D721Med (cell line): ENCODE measurements at regions not wholly inside any gene's neighbourhood (a gene's known extent, or its start where the extent isn't known, plus 50 kb on each side); places are given as distances from the start of the nearest gene placed in this dataset.
A peak's percentile ranks its signal among the peaks of the same experiment; 100 is the strongest.

Experiments used
- DNase-seq: peaks from one replicate; pipeline ENCODE4 v3.0.0; 2011; ENCODE audit warnings: low spot score; ENCODE audit not compliant: insufficient read length
- FAIRE-seq: peaks from 2 replicates; lab custom pipeline; 2011; peaks lifted over from hg19 to GRCh38; lab: Jason Lieb, UNC
- TF ChIP-seq, protein P1 (sequence below): IDR thresholded peaks from 2 replicates; pipeline ENCODE4 v1.5.1; 2012; ENCODE audit warnings: mild to moderate bottlenecking, control low read depth; ENCODE audit not compliant: insufficient read depth; ENCODE audit errors: missing control alignments

DNA sequence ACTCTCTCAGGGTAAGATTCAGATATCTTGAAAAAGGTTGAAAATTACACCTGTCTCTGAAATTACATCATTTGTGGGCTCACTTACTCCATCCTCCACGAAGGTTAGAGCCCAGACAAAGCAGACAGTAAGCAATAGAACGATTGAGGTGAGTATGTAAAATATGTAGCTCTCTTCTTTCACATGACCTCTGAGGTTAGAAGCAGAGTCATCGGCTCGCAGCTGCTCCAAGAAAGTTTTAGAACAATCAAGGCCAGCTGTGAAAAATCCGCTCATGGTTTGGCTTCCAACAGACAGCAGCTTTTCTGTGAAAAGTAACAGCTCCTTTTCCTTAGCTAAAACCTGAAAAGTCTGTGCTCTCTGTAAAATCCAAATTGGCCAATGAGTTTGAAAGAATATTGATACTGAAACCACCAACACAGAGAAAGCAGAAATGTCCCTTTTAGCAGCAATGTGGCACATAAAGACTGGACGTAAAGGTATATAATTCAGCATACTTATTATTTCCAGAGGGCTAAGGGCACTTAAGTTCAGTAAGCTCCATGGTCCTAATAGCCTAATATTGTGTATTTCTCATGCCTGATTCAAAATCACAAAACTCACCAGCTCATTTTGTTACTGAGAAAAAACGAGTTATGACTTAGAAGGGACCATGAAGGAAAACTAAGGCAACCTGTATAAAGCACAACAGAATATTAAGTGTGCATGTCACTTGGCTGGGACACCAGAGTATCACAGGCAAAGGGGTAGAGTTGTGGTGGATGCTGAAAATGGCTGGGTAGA lies 78.2 kb downstream of the FAM76B start:
- TF ChIP-seq, protein P1, sequence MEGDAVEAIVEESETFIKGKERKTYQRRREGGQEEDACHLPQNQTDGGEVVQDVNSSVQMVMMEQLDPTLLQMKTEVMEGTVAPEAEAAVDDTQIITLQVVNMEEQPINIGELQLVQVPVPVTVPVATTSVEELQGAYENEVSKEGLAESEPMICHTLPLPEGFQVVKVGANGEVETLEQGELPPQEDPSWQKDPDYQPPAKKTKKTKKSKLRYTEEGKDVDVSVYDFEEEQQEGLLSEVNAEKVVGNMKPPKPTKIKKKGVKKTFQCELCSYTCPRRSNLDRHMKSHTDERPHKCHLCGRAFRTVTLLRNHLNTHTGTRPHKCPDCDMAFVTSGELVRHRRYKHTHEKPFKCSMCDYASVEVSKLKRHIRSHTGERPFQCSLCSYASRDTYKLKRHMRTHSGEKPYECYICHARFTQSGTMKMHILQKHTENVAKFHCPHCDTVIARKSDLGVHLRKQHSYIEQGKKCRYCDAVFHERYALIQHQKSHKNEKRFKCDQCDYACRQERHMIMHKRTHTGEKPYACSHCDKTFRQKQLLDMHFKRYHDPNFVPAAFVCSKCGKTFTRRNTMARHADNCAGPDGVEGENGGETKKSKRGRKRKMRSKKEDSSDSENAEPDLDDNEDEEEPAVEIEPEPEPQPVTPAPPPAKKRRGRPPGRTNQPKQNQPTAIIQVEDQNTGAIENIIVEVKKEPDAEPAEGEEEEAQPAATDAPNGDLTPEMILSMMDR: no peak
- DNase-seq (no peak), FAIRE-seq (no peak)

- no peak for FAIRE-seq
- TF ChIP-seq, protein P1: no peak
- DNase-seq: no peak
Observed at GRCh38 chr11:95708681-95709080, 80.9 kb downstream of the FAM76B start.

- DNase-seq (no peak), FAIRE-seq (peak; percentile 16)
- TF ChIP-seq, protein P1: no peak
Observed at GRCh38 chr11:95706974-95707387, 82.6 kb downstream of the FAM76B start.

DNA sequence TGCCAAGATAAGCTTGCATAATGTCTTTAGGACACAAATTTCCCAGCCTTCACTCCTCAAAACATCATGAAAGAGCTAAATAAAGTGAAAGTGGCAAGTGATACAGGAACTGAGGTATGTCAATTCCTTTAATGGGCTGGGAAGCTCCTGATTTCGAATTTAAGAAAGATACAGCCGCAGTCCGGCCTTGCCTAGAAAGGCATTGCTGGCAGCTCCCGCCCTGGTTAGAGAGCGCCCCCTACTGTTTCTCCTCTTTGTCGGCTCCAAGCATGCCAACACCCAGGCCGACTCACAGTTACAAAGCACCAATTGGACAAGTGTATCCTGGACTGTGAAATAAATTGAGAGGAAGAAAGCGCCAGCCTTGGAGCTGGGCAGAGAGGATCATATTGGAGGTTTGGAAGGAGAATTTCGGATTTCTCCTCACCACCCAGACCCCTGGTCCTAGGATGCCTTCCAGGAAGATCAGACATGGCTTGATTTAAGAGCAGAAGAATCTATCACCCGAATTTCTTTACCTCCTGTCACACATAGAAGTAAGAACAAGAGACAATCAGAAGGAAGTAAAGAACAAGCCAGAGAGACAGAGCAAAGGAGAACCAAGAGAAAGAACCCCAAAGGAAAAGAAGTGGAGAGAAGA lies 84.0 kb downstream of the FAM76B start:
- TF ChIP-seq, protein P1: peak; percentile 97
- DNase-seq: peak; percentile 26
- FAIRE-seq: no peak

GRCh38 chr11:95704865-95705264 lies 84.7 kb downstream of the FAM76B start:
- TF ChIP-seq, protein P1: no peak
- no peak for DNase-seq
- FAIRE-seq: no peak

GRCh38 chr11:95703049-95703448 lies 86.5 kb downstream of the FAM76B start:
- FAIRE-seq (no peak), DNase-seq (no peak)
- TF ChIP-seq, protein P1: no peak

- DNase-seq (no peak), FAIRE-seq (no peak)
- TF ChIP-seq, protein P1: no peak
Observed at GRCh38 chr11:95702526-95702925, 87.1 kb downstream of the FAM76B start.
